Vagina (tissue), 2 donors: ENCODE measurements at regions not wholly inside any gene's neighbourhood (a gene's known extent, or its start where the extent isn't known, plus 50 kb on each side); places are given as distances from the start of the nearest gene placed in this dataset.

Experiments
- POLR2A ChIP-seq, 2 donors: fragments of 450-650 bp; IDR thresholded peaks; one replicate each; pipeline ENCODE4 v1.6.1; 2017; ENCODE audit warnings: antibody characterized with exemption in 2 of 2, mild to moderate bottlenecking in 2 of 2, moderate library complexity in 2 of 2
- POLR2AphosphoS5 ChIP-seq, 2 donors: sonication (generic); formaldehyde crosslinking; IDR thresholded peaks; one replicate each; pipeline ENCODE4 v1.9.0; 2017; ENCODE audit warnings: antibody characterized with exemption in 2 of 2, mild to moderate bottlenecking in 2 of 2, low read depth in 1 of 2; ENCODE audit not compliant: insufficient read depth in 1 of 2
- TF ChIP-seq, protein P1 (sequence below), 3 experiments: fragments of 450-650 bp in 2 of 3; fragments of 200-600 bp in 1 of 3; sonication (generic) in 1 of 3; IDR thresholded peaks; one replicate each; pipeline ENCODE4 v1.5.1; 2017 to 2019; ENCODE audit warnings: antibody characterized with exemption in 3 of 3, mild to moderate bottlenecking in 2 of 3, moderate library complexity in 2 of 3

DNA sequence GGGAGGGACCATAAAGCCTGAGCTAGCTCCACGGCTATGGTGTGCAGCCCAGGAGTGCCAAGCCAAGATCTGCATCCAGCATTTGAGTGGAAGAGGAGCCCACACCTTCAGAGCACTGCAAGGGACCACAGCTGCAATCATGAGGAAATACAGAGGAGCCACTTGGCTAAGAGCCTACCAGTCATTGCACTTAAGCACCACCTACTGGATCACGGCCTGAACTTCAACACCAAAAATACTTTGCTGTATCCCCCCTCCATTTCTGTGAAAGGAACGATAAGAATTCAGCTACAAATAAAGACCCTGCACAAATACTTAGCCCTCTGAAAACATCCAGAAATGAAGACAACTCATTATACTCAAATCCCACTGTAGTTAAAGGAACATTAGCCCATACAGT is 545.3 kb downstream of the TSN start:
- no peak for TF ChIP-seq POLR2A (IDR thresholded peaks at IDR 0.05)
- TF ChIP-seq, protein P1, sequence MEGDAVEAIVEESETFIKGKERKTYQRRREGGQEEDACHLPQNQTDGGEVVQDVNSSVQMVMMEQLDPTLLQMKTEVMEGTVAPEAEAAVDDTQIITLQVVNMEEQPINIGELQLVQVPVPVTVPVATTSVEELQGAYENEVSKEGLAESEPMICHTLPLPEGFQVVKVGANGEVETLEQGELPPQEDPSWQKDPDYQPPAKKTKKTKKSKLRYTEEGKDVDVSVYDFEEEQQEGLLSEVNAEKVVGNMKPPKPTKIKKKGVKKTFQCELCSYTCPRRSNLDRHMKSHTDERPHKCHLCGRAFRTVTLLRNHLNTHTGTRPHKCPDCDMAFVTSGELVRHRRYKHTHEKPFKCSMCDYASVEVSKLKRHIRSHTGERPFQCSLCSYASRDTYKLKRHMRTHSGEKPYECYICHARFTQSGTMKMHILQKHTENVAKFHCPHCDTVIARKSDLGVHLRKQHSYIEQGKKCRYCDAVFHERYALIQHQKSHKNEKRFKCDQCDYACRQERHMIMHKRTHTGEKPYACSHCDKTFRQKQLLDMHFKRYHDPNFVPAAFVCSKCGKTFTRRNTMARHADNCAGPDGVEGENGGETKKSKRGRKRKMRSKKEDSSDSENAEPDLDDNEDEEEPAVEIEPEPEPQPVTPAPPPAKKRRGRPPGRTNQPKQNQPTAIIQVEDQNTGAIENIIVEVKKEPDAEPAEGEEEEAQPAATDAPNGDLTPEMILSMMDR (IDR thresholded peaks at IDR 0.05) = no peak
- TF ChIP-seq POLR2AphosphoS5 (IDR thresholded peaks at IDR 0.05; ENCODE audit: insufficient read depth in 1 of 2, low read depth in 1 of 2) = no peak
